ENCODE measurements at regions not wholly inside any gene's neighbourhood (a gene's known extent, or its start where the extent isn't known, plus 50 kb on each side); places are given as distances from the start of the nearest gene placed in this dataset.

DNA sequence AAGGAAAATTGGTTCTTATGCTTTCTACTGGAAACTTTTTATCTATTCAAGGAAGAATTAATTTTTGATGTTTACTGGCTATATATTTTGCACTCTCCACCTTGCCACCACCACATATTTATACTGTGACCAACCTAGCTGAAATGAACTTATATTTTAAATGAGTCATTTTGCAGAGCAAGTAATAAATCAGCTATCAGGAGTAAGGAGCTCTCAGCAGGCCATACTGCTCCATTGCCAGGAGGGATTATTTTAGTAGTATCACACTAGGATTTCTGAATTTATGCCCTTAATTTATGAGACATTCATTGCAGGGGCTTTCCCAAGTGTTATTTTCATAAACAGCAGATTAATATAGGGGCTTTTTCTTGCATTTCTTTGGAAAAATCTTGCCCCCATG lies 125.8 kb upstream of the CYP1B1 start:
- TF ChIP-seq, protein P1, sequence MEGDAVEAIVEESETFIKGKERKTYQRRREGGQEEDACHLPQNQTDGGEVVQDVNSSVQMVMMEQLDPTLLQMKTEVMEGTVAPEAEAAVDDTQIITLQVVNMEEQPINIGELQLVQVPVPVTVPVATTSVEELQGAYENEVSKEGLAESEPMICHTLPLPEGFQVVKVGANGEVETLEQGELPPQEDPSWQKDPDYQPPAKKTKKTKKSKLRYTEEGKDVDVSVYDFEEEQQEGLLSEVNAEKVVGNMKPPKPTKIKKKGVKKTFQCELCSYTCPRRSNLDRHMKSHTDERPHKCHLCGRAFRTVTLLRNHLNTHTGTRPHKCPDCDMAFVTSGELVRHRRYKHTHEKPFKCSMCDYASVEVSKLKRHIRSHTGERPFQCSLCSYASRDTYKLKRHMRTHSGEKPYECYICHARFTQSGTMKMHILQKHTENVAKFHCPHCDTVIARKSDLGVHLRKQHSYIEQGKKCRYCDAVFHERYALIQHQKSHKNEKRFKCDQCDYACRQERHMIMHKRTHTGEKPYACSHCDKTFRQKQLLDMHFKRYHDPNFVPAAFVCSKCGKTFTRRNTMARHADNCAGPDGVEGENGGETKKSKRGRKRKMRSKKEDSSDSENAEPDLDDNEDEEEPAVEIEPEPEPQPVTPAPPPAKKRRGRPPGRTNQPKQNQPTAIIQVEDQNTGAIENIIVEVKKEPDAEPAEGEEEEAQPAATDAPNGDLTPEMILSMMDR (IDR thresholded peaks at IDR 0.05; ENCODE audit: insufficient read depth, low read depth, low read length): no peak
- TF ChIP-seq EZH2 (IDR thresholded peaks at IDR 0.05; ENCODE audit: insufficient read depth, low read length): no peak
